GM21717 (cell line): ENCODE measurements at regions not wholly inside any gene's neighbourhood (a gene's known extent, or its start where the extent isn't known, plus 50 kb on each side); places are given as distances from the start of the nearest gene placed in this dataset.
"Not testable (repeated sequence)": the region's sequence is repeated elsewhere in the genome, so short reads cannot be mapped to it uniquely, and the experiment has no call there.

Experiments used
- ATAC-seq: cut with Tn5 transposase; IDR thresholded peaks from one replicate; pipeline ENCODE4 v1.9.1; 2021; ENCODE audit warnings: mild to moderate bottlenecking, moderate library complexity; ENCODE audit not compliant: unreplicated experiment

- ATAC-seq = no peak
Observed at GRCh38 chr9:129561594-129562281, 59.2 kb downstream of the C9orf50 start.

GRCh38 chr9:129560881-129561306 lies 60.0 kb downstream of the C9orf50 start:
- ATAC-seq = no peak

- ATAC-seq = no peak
Observed at GRCh38 chr9:129559506-129559881, 61.4 kb downstream of the C9orf50 start.

- no peak for ATAC-seq
Observed at GRCh38 chr9:129558551-129559505, 62.1 kb downstream of the C9orf50 start.

- no peak for ATAC-seq
Observed at GRCh38 chr9:129558063-129558550, 62.8 kb downstream of the C9orf50 start.

- no peak for ATAC-seq
Observed at GRCh38 chr9:129557192-129558036, 63.5 kb downstream of the C9orf50 start.

GRCh38 chr9:129556491-129557191 lies 64.3 kb downstream of the C9orf50 start:
- ATAC-seq = no peak

- no peak for ATAC-seq
Observed at GRCh38 chr9:129555512-129556215, 65.2 kb downstream of the C9orf50 start.

- ATAC-seq = no peak
Observed at GRCh38 chr9:129554649-129555048, 66.3 kb downstream of the C9orf50 start.

- ATAC-seq = no peak
Observed at GRCh38 chr9:129553277-129553676, 67.6 kb downstream of the C9orf50 start.

- ATAC-seq = no peak
Observed at GRCh38 chr9:129552064-129552463, 68.8 kb downstream of the C9orf50 start.

GRCh38 chr9:129551393-129551973 lies 69.4 kb downstream of the C9orf50 start:
- ATAC-seq = no peak

- not testable (repeated sequence) for ATAC-seq
Observed at GRCh38 chr9:129550977-129551376, 69.9 kb downstream of the C9orf50 start.

- no peak for ATAC-seq
Observed at GRCh38 chr9:129550199-129550839, 70.6 kb downstream of the C9orf50 start.

- ATAC-seq = no peak
Observed at GRCh38 chr9:129549684-129550083, 71.2 kb downstream of the C9orf50 start.

- no peak for ATAC-seq
Observed at GRCh38 chr9:129549139-129549538, 71.8 kb downstream of the C9orf50 start.

GRCh38 chr9:129548571-129549135 lies 72.2 kb downstream of the C9orf50 start:
- ATAC-seq = no peak

GRCh38 chr9:129547869-129548570 lies 72.9 kb downstream of the C9orf50 start:
- no peak for ATAC-seq
